ENCODE measurements at regions not wholly inside any gene's neighbourhood (a gene's known extent, or its start where the extent isn't known, plus 50 kb on each side); places are given as distances from the start of the nearest gene placed in this dataset.

DNA sequence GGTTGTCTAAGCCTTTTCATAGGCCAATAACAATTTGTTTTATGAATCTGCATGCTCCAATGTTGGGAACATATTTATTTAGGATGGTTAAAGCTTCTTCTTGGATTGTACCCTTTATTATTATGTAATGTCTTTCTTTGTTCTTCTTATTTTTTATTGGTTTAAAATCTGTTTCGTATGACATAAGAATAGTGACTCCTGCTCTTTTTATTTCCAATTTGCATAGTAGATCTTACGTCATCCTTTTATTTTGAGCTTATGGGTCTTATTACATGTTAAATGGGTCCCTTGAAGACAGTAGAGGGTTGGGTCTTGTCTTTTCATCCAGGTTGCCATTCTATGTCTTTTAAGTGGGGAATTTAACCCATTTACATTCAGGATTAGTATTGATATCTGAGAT, 561.9 kb upstream of the GHITM start:
- Histone ChIP-seq H3K4me3 (no peak overlapping the region), H3K27ac (no peak overlapping the region), H3K36me3 (no peaks in the 10 kb centered on the region), H3K9me3 (peaks cover 0 to 24% of the 10 kb centered on the region in 2 donors), H3K27me3 (no peaks in the 10 kb centered on the region), H3K4me1 (no peaks in the 10 kb centered on the region)
- TF ChIP-seq, protein P1, sequence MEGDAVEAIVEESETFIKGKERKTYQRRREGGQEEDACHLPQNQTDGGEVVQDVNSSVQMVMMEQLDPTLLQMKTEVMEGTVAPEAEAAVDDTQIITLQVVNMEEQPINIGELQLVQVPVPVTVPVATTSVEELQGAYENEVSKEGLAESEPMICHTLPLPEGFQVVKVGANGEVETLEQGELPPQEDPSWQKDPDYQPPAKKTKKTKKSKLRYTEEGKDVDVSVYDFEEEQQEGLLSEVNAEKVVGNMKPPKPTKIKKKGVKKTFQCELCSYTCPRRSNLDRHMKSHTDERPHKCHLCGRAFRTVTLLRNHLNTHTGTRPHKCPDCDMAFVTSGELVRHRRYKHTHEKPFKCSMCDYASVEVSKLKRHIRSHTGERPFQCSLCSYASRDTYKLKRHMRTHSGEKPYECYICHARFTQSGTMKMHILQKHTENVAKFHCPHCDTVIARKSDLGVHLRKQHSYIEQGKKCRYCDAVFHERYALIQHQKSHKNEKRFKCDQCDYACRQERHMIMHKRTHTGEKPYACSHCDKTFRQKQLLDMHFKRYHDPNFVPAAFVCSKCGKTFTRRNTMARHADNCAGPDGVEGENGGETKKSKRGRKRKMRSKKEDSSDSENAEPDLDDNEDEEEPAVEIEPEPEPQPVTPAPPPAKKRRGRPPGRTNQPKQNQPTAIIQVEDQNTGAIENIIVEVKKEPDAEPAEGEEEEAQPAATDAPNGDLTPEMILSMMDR (IDR thresholded peaks at IDR 0.05), result no peak
- DNase-seq (ENCODE audit: low spot score), result no peak

DNA sequence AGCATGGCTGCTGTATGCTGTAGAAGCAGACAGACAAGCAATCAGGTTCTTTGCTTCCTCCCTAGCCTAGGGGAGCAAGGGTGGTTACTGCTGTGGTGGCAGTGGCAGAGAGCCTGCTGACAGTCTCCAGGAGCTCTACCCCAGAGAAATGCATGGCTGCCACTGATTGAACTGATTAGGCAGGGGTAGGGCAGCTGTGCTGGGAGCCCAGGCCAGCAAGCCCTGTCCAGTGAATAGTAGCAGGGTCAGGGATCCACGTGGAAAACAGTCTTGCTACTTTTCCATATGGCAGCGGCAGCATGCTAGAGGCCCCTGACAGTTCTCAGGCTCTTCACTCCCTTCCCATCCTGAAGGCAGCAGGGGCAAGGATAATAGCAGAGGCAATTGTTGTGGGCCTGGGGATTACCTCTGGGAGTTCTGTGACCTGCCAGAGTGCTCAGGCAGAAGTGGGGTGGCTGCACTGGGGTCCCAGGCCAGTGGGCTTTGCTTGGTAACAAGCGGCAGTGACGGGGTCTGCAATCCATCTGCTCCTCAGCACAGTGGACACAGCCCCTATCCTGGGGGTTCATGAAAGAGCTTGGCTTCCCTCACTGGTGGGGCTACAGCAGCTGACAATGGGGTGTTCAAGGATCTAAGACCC, 558.8 kb upstream of the GHITM start:
- H3K27ac ChIP-seq, result no peak overlapping the region
- H3K27me3 ChIP-seq, result no peaks in the 10 kb centered on the region
- TF ChIP-seq, protein P1 (IDR thresholded peaks at IDR 0.05), result no peak
- no peaks in the 10 kb centered on the region for H3K4me1 ChIP-seq
- H3K9me3 ChIP-seq, result peaks cover 0 to 22% of the 10 kb centered on the region in 2 donors
- DNase-seq (ENCODE audit: low spot score), result no peak
- H3K4me3 ChIP-seq, result no peak overlapping the region
- no peaks in the 10 kb centered on the region for H3K36me3 ChIP-seq

- H3K9me3 ChIP-seq, result peaks cover 0 to 8% of the 10 kb centered on the region in 2 donors
Measured at GRCh38 chr10:83582407-83583095, 556.8 kb upstream of the GHITM start.

DNA sequence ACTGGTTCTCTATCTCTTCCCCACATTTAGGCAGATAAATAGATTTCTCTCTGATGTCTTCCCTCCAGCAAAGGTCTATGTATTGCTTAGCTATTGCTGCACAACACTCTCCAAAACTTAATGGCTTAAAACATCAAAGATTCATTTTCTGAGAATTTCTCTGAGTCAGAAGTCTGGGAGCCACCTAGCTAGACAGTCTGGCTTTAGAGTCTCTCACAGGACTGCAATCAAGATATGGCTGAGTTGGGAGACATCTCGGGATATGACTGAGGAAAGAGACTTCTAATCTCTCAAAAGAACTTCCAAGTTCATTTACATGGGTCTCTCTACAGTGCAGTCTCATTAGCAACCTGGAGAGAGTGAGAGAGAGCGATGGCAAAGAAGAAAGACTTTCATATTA, 553.6 kb upstream of the GHITM start:
- Histone ChIP-seq H3K9me3 (no peaks in the 10 kb centered on the region), H3K4me3 (no peak overlapping the region), H3K36me3 (no peaks in the 10 kb centered on the region), H3K27me3 (no peaks in the 10 kb centered on the region), H3K4me1 (no peaks in the 10 kb centered on the region), H3K27ac (no peak overlapping the region)
- no peak for DNase-seq (ENCODE audit: low spot score)
- TF ChIP-seq, protein P1 (IDR thresholded peaks at IDR 0.05), result no peak

More at GRCh38 chr10:83582407-83583095, 556.8 kb upstream of the GHITM start:
- H3K27ac ChIP-seq, result no peak overlapping the region
- no peaks in the 10 kb centered on the region for H3K27me3 ChIP-seq
- no peak overlapping the region for H3K4me3 ChIP-seq
- H3K36me3 ChIP-seq, result no peaks in the 10 kb centered on the region
- H3K4me1 ChIP-seq, result no peaks in the 10 kb centered on the region
- DNase-seq (ENCODE audit: low spot score), result no peak
- TF ChIP-seq, protein P1 (IDR thresholded peaks at IDR 0.05), result no peak

GRCh38 chr10:83592337-83592935, 546.9 kb upstream of the GHITM start:
- DNase-seq (ENCODE audit: low spot score), result no peak
- no peaks in the 10 kb centered on the region for H3K27me3 ChIP-seq
- TF ChIP-seq, protein P1 (IDR thresholded peaks at IDR 0.05), result no peak
- peaks cover 0 to 28% of the 10 kb centered on the region in 2 donors for H3K9me3 ChIP-seq
- H3K27ac ChIP-seq, result no peak overlapping the region
- no peak overlapping the region for H3K4me3 ChIP-seq
- no peaks in the 10 kb centered on the region for H3K4me1 ChIP-seq
- H3K36me3 ChIP-seq, result no peaks in the 10 kb centered on the region
